ENCODE measurements at regions not wholly inside any gene's neighbourhood (a gene's known extent, or its start where the extent isn't known, plus 50 kb on each side); places are given as distances from the start of the nearest gene placed in this dataset.

DNA sequence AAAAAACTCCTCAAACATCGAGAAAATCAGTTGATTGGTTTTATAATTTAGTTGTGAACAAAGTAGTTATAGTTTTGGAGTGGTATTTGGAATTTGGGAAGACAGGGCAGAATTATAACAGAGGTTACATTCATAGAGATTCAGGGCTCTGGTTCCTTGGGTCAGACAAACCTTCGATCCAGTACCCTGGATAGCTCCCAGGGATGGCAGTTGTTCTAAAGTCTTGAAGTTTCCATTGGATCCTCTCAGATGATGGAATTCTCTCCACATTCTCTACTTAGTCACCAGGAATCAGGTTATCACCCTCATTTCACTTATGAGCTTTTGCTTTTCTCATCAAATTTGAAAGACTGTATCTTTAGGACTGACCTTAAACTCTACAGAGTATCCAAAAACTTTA lies 285.1 kb downstream of the CENPW start:
- no peak for DNase-seq (ENCODE audit: low read depth)
- TF ChIP-seq, protein P1, sequence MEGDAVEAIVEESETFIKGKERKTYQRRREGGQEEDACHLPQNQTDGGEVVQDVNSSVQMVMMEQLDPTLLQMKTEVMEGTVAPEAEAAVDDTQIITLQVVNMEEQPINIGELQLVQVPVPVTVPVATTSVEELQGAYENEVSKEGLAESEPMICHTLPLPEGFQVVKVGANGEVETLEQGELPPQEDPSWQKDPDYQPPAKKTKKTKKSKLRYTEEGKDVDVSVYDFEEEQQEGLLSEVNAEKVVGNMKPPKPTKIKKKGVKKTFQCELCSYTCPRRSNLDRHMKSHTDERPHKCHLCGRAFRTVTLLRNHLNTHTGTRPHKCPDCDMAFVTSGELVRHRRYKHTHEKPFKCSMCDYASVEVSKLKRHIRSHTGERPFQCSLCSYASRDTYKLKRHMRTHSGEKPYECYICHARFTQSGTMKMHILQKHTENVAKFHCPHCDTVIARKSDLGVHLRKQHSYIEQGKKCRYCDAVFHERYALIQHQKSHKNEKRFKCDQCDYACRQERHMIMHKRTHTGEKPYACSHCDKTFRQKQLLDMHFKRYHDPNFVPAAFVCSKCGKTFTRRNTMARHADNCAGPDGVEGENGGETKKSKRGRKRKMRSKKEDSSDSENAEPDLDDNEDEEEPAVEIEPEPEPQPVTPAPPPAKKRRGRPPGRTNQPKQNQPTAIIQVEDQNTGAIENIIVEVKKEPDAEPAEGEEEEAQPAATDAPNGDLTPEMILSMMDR (IDR thresholded peaks at IDR 0.05; ENCODE audit: insufficient read depth, low read length, poor library complexity, severe bottlenecking), result no peak
- Histone ChIP-seq H3K27me3 (ENCODE audit: control insufficient read depth, insufficient read depth, low read length) (no peaks in the 10 kb centered on the region), H3K36me3 (ENCODE audit: control insufficient read depth, insufficient read depth, low read length) (no peaks in the 10 kb centered on the region), H3K4me3 (ENCODE audit: low read depth, low read length) (no peak overlapping the region)

DNA sequence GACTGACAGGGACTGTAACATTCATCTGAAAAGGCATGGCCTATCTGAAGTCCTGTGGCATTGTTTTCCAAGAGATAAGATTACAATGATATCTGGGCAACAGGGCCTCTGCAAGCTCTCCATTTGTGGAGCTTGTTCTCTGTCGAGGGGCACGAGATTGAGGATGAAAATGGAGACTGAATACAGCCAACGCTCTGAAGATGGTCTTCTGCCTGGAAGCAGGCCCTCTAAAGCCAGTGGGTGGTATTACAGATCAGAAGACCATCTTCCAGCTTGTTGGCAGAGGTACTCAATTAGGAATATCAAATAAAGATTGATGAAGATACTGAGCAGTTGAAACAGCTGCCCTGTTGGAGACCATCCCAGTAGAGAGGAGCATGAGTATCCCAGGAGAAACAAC lies 288.2 kb downstream of the CENPW start:
- Histone ChIP-seq H3K36me3 (ENCODE audit: control insufficient read depth, insufficient read depth, low read length) (no peaks in the 10 kb centered on the region), H3K4me3 (ENCODE audit: low read depth, low read length) (no peak overlapping the region), H3K27me3 (ENCODE audit: control insufficient read depth, insufficient read depth, low read length) (no peaks in the 10 kb centered on the region)
- TF ChIP-seq, protein P1 (IDR thresholded peaks at IDR 0.05; ENCODE audit: insufficient read depth, low read length, poor library complexity, severe bottlenecking), result peak; percentile 13
- no peak for DNase-seq (ENCODE audit: low read depth)

DNA sequence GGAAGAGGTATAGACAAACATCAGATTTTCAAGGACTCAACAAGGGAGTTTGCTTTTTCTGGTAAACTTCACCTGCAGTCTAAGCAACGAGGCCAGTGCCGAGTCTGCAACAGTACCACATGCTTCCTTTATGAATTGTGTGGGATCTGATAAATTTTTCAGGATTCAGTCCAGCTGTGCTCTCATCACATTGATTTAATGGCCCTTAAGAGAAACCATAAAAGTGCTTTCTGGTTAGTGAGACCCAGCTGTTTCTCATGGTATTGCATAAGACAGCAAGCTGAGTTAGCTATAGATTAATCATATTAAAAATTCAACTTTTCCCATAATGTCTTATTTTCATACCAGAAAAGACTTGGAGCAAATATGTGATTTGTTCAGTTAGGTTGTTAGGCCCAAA lies 291.4 kb downstream of the CENPW start:
- Histone ChIP-seq H3K4me3 (ENCODE audit: low read depth, low read length) (no peak overlapping the region), H3K36me3 (ENCODE audit: control insufficient read depth, insufficient read depth, low read length) (no peaks in the 10 kb centered on the region), H3K27me3 (ENCODE audit: control insufficient read depth, insufficient read depth, low read length) (no peaks in the 10 kb centered on the region)
- TF ChIP-seq, protein P1 (IDR thresholded peaks at IDR 0.05; ENCODE audit: insufficient read depth, low read length, poor library complexity, severe bottlenecking), result no peak
- no peak for DNase-seq (ENCODE audit: low read depth)

GRCh38 chr6:126632271-126632670 lies 292.4 kb downstream of the CENPW start:
- DNase-seq (ENCODE audit: low read depth), result no peak
- Histone ChIP-seq H3K4me3 (ENCODE audit: low read depth, low read length) (no peak overlapping the region), H3K36me3 (ENCODE audit: control insufficient read depth, insufficient read depth, low read length) (no peaks in the 10 kb centered on the region), H3K27me3 (ENCODE audit: control insufficient read depth, insufficient read depth, low read length) (no peaks in the 10 kb centered on the region)
- TF ChIP-seq, protein P1 (IDR thresholded peaks at IDR 0.05; ENCODE audit: insufficient read depth, low read length, poor library complexity, severe bottlenecking), result no peak

DNA sequence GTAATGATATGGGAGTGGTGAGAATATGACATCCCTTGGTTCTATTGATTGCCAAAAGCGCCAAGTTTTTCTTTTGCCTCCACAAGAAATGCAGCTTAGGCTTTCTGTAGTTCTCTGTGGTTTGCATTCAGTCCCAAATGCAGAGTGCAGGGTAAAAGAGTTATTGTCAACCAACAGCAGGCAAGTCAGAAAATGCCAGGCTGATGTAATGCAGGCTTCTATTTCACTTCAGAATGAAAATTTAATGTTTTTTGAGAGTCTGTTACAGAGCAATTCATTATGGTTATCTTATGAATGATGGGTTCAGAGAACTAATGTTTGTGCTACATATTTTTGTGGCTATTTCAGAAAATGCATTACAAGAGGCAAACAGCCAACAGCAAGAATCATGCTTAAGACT lies 293.5 kb downstream of the CENPW start:
- TF ChIP-seq, protein P1 (IDR thresholded peaks at IDR 0.05; ENCODE audit: insufficient read depth, low read length, poor library complexity, severe bottlenecking), result no peak
- H3K4me3 ChIP-seq (ENCODE audit: low read depth, low read length), result no peak overlapping the region

DNA sequence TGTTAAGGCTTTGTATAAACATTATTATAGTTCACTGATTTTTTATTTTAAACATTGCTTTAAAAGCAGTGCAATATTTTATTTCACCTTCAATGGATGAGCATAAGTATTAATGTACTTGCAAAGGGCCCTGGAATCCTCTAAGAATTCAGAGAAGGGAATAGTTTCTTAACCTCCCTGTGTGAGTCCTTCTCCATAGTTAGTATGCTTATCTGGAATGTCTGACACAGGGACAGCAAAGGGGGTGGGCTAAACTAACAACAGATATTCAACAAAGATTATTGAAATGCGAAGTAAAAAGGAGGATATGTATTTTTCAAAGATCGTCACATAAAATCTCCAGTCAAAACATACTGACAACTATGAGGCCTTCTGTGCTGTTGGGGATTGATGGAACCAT lies 300.4 kb downstream of the CENPW start:
- no peak overlapping the region for H3K4me3 ChIP-seq (ENCODE audit: low read depth, low read length)
- no peaks in the 10 kb centered on the region for H3K36me3 ChIP-seq (ENCODE audit: control insufficient read depth, insufficient read depth, low read length)
- DNase-seq (ENCODE audit: low read depth), result no peak
- no peaks in the 10 kb centered on the region for H3K27me3 ChIP-seq (ENCODE audit: control insufficient read depth, insufficient read depth, low read length)
- TF ChIP-seq, protein P1 (IDR thresholded peaks at IDR 0.05; ENCODE audit: insufficient read depth, low read length, poor library complexity, severe bottlenecking), result no peak

More for the DNA sequence above, 293.5 kb downstream of the CENPW start:
- H3K27me3 ChIP-seq (ENCODE audit: control insufficient read depth, insufficient read depth, low read length), result no peaks in the 10 kb centered on the region
- no peaks in the 10 kb centered on the region for H3K36me3 ChIP-seq (ENCODE audit: control insufficient read depth, insufficient read depth, low read length)
- DNase-seq (ENCODE audit: low read depth), result no peak

Data from kidney epithelial cell (primary cell).